NCI-H82 treated with DMSO at 0.1 percent for 48 hours (cell line): ENCODE measurements at regions not wholly inside any gene's neighbourhood (a gene's known extent, or its start where the extent isn't known, plus 50 kb on each side); places are given as distances from the start of the nearest gene placed in this dataset.

Source experiments
- DNase-seq: peaks from one replicate; lab custom pipeline; 2025; ENCODE audit not compliant: unreplicated experiment; lab: John Stamatoyannopoulos, UW

- DNase-seq: no peak
Observed at GRCh38 chr6:21459641-21460040, 133.9 kb upstream of the SOX4 start.

GRCh38 chr6:21461844-21462518 lies 131.6 kb upstream of the SOX4 start:
- no peak for DNase-seq

GRCh38 chr6:21462519-21462852 lies 131.1 kb upstream of the SOX4 start:
- no peak for DNase-seq

GRCh38 chr6:21467091-21467490 lies 126.5 kb upstream of the SOX4 start:
- DNase-seq: no peak

GRCh38 chr6:21468461-21468860 lies 125.1 kb upstream of the SOX4 start:
- no peak for DNase-seq

- no peak for DNase-seq
Observed at GRCh38 chr6:21469213-21469612, 124.3 kb upstream of the SOX4 start.

GRCh38 chr6:21476112-21476511 lies 117.4 kb upstream of the SOX4 start:
- no peak for DNase-seq

- no peak for DNase-seq
Observed at GRCh38 chr6:21478411-21478810, 115.1 kb upstream of the SOX4 start.

- no peak for DNase-seq
Observed at GRCh38 chr6:21478883-21479539, 114.5 kb upstream of the SOX4 start.

- no peak for DNase-seq
Observed at GRCh38 chr6:21486115-21486514, 107.4 kb upstream of the SOX4 start.

GRCh38 chr6:21489826-21490225 lies 103.7 kb upstream of the SOX4 start:
- no peak for DNase-seq

GRCh38 chr6:21491955-21492354 lies 101.6 kb upstream of the SOX4 start:
- DNase-seq: no peak

GRCh38 chr6:21494505-21494904 lies 99.0 kb upstream of the SOX4 start:
- no peak for DNase-seq

- DNase-seq: no peak
Observed at GRCh38 chr6:21496196-21496595, 97.4 kb upstream of the SOX4 start.

GRCh38 chr6:21496706-21497105 lies 96.8 kb upstream of the SOX4 start:
- DNase-seq: no peak

GRCh38 chr6:21500314-21501020 lies 93.1 kb upstream of the SOX4 start:
- DNase-seq: peak; percentile 83

GRCh38 chr6:21501021-21501354 lies 92.6 kb upstream of the SOX4 start:
- no peak for DNase-seq

GRCh38 chr6:21501815-21502214 lies 91.7 kb upstream of the SOX4 start:
- no peak for DNase-seq

GRCh38 chr6:21502682-21503081 lies 90.9 kb upstream of the SOX4 start:
- DNase-seq: no peak

- no peak for DNase-seq
Observed at GRCh38 chr6:21504790-21505189, 88.8 kb upstream of the SOX4 start.

GRCh38 chr6:21505574-21505990 lies 88.0 kb upstream of the SOX4 start:
- no peak for DNase-seq

- DNase-seq: no peak
Observed at GRCh38 chr6:21506126-21506525, 87.4 kb upstream of the SOX4 start.

GRCh38 chr6:21507811-21508210 lies 85.7 kb upstream of the SOX4 start:
- no peak for DNase-seq
